ENCODE measurements at regions not wholly inside any gene's neighbourhood (a gene's known extent, or its start where the extent isn't known, plus 50 kb on each side); places are given as distances from the start of the nearest gene placed in this dataset.

DNA sequence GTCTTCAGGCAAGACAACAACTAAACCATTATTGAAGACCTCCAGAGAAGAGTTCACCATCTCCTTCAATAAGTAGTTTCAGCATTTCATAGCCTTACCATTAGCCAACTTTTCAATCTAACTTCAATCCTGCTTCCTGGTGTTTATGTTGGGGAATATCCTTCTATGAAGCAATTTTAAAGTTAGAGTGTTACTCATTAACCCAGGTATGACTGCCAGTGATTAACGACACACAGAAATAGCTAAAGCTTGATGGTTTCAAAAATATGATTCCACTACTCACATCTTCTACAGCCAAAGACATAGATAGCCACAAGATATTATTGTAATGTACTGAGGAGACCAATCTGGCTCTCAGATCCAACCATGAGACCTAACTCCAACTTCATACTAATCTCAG, 403.2 kb downstream of the EFNB2 start:
- no peaks in the 10 kb centered on the region for H3K27me3 ChIP-seq (ENCODE audit: control insufficient read depth, insufficient read depth, low read length)
- H3K79me2 ChIP-seq (ENCODE audit: control insufficient read depth, insufficient read depth, low read length), result no peaks in the 10 kb centered on the region
- no peaks in the 10 kb centered on the region for H4K20me1 ChIP-seq (ENCODE audit: control insufficient read depth, extremely low read depth, insufficient read depth, low read length)
- no peaks in the 10 kb centered on the region for H3K36me3 ChIP-seq (ENCODE audit: control insufficient read depth, insufficient read depth, low read length)
- no peak overlapping the region for H2AFZ ChIP-seq (ENCODE audit: low read length)
- no peaks in the 10 kb centered on the region for H3K9me3 ChIP-seq (ENCODE audit: control insufficient read depth, insufficient read depth, low read depth, low read length)
- TF ChIP-seq EZH2 (IDR thresholded peaks at IDR 0.05; ENCODE audit: low read length, missing control alignments), result no peak
- TF ChIP-seq, protein P1, sequence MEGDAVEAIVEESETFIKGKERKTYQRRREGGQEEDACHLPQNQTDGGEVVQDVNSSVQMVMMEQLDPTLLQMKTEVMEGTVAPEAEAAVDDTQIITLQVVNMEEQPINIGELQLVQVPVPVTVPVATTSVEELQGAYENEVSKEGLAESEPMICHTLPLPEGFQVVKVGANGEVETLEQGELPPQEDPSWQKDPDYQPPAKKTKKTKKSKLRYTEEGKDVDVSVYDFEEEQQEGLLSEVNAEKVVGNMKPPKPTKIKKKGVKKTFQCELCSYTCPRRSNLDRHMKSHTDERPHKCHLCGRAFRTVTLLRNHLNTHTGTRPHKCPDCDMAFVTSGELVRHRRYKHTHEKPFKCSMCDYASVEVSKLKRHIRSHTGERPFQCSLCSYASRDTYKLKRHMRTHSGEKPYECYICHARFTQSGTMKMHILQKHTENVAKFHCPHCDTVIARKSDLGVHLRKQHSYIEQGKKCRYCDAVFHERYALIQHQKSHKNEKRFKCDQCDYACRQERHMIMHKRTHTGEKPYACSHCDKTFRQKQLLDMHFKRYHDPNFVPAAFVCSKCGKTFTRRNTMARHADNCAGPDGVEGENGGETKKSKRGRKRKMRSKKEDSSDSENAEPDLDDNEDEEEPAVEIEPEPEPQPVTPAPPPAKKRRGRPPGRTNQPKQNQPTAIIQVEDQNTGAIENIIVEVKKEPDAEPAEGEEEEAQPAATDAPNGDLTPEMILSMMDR (conservative IDR thresholded peaks at IDR 0.05 in 1 of 2, IDR thresholded peaks at IDR 0.05 in 1 of 2; ENCODE audit: low read depth in 1 of 2, low read length in 2 of 2), result no peak
- H3K4me2 ChIP-seq (ENCODE audit: extremely low read depth, insufficient read depth, low read length), result no peak overlapping the region
- H3K4me1 ChIP-seq (ENCODE audit: control insufficient read depth, extremely low read depth, insufficient read depth, low read length), result peaks cover 5% of the 10 kb centered on the region
- no peak overlapping the region for H3K4me3 ChIP-seq (replicated peaks in 1 of 4; ENCODE audit: control extremely low read depth in 1 of 4, insufficient read depth in 1 of 4, low read depth in 3 of 4, low read length in 4 of 4)
- H3K9ac ChIP-seq (ENCODE audit: insufficient read depth, low read length), result no peak overlapping the region
- DNase-seq (ENCODE audit: low read depth in 2 of 2), result peak in 1 of 2 donors; percentile 61
- no peak overlapping the region for H3K27ac ChIP-seq (ENCODE audit: insufficient read depth, low read length)

DNA sequence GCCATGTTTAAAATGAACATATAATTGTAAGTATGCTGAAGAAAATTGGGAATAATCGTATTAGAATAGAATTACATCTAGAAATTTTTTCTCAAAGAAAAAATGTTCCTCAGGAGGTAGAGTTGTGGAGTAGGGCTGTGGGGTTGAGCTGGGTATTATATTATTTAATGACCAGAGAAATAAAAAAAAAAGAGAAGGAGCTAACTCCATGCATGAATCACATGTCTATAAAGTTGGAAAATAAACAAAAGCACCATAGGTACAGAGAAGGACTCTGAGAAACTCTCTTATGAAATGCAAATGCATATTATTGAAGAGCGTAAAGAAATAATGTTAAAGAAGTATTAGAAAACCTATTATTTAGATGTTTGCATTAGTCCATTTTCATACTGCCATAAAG, 405.5 kb downstream of the EFNB2 start:
- no peak overlapping the region for H3K4me2 ChIP-seq (ENCODE audit: extremely low read depth, insufficient read depth, low read length)
- H3K36me3 ChIP-seq (ENCODE audit: control insufficient read depth, insufficient read depth, low read length), result no peaks in the 10 kb centered on the region
- H3K27ac ChIP-seq (ENCODE audit: insufficient read depth, low read length), result no peak overlapping the region
- no peak overlapping the region for H2AFZ ChIP-seq (ENCODE audit: low read length)
- no peaks in the 10 kb centered on the region for H3K27me3 ChIP-seq (ENCODE audit: control insufficient read depth, insufficient read depth, low read length)
- TF ChIP-seq, protein P1 (conservative IDR thresholded peaks at IDR 0.05 in 1 of 2, IDR thresholded peaks at IDR 0.05 in 1 of 2; ENCODE audit: low read depth in 1 of 2, low read length in 2 of 2), result no peak
- no peak for TF ChIP-seq EZH2 (IDR thresholded peaks at IDR 0.05; ENCODE audit: low read length, missing control alignments)
- no peaks in the 10 kb centered on the region for H4K20me1 ChIP-seq (ENCODE audit: control insufficient read depth, extremely low read depth, insufficient read depth, low read length)
- H3K9ac ChIP-seq (ENCODE audit: insufficient read depth, low read length), result no peak overlapping the region
- H3K9me3 ChIP-seq (ENCODE audit: control insufficient read depth, insufficient read depth, low read depth, low read length), result no peaks in the 10 kb centered on the region
- DNase-seq (ENCODE audit: low read depth in 2 of 2), result no peak
- no peaks in the 10 kb centered on the region for H3K79me2 ChIP-seq (ENCODE audit: control insufficient read depth, insufficient read depth, low read length)
- H3K4me1 ChIP-seq (ENCODE audit: control insufficient read depth, extremely low read depth, insufficient read depth, low read length), result peaks cover 5% of the 10 kb centered on the region
- no peak overlapping the region for H3K4me3 ChIP-seq (replicated peaks in 1 of 4; ENCODE audit: control extremely low read depth in 1 of 4, insufficient read depth in 1 of 4, low read depth in 3 of 4, low read length in 4 of 4)

DNA sequence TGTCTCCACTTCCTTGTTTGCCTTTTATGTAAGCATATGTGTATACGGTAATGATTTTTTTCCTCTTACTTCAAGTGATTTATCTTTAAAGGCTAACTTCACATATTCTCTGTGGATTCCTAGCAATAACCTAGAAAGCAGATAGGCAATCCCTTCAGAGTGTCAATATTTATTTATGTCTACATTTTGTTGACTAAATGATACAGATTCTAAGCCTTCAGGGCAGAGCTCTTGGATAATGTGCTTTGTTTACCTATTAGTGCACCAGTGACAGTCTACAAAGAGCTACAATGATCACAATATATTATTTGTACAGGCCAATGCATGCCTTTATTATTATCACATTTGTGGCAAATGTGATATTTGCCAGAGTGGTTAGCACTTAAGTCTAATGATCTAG, 406.2 kb downstream of the EFNB2 start:
- no peaks in the 10 kb centered on the region for H3K27me3 ChIP-seq (ENCODE audit: control insufficient read depth, insufficient read depth, low read length)
- H3K79me2 ChIP-seq (ENCODE audit: control insufficient read depth, insufficient read depth, low read length), result no peaks in the 10 kb centered on the region
- H3K36me3 ChIP-seq (ENCODE audit: control insufficient read depth, insufficient read depth, low read length), result no peaks in the 10 kb centered on the region
- no peak overlapping the region for H3K4me2 ChIP-seq (ENCODE audit: extremely low read depth, insufficient read depth, low read length)
- H3K9ac ChIP-seq (ENCODE audit: insufficient read depth, low read length), result no peak overlapping the region
- H2AFZ ChIP-seq (ENCODE audit: low read length), result no peak overlapping the region
- no peak overlapping the region for H3K4me3 ChIP-seq (replicated peaks in 1 of 4; ENCODE audit: control extremely low read depth in 1 of 4, insufficient read depth in 1 of 4, low read depth in 3 of 4, low read length in 4 of 4)
- no peaks in the 10 kb centered on the region for H3K9me3 ChIP-seq (ENCODE audit: control insufficient read depth, insufficient read depth, low read depth, low read length)
- TF ChIP-seq, protein P1 (conservative IDR thresholded peaks at IDR 0.05 in 1 of 2, IDR thresholded peaks at IDR 0.05 in 1 of 2; ENCODE audit: low read depth in 1 of 2, low read length in 2 of 2), result no peak
- no peak for TF ChIP-seq EZH2 (IDR thresholded peaks at IDR 0.05; ENCODE audit: low read length, missing control alignments)
- no peak overlapping the region for H3K27ac ChIP-seq (ENCODE audit: insufficient read depth, low read length)
- DNase-seq (ENCODE audit: low read depth in 2 of 2), result no peak
- H4K20me1 ChIP-seq (ENCODE audit: control insufficient read depth, extremely low read depth, insufficient read depth, low read length), result no peaks in the 10 kb centered on the region
- peaks cover 5% of the 10 kb centered on the region for H3K4me1 ChIP-seq (ENCODE audit: control insufficient read depth, extremely low read depth, insufficient read depth, low read length)
